GM21528 (cell line): ENCODE measurements at regions not wholly inside any gene's neighbourhood (a gene's known extent, or its start where the extent isn't known, plus 50 kb on each side); places are given as distances from the start of the nearest gene placed in this dataset.
"Not testable (repeated sequence)": the region's sequence is repeated elsewhere in the genome, so short reads cannot be mapped to it uniquely, and the experiment has no call there.

Source experiments
- ATAC-seq: cut with Tn5 transposase; IDR thresholded peaks from one replicate; pipeline ENCODE4 v1.9.1; 2021; ENCODE audit warnings: mild to moderate bottlenecking, moderate library complexity; ENCODE audit not compliant: unreplicated experiment, low FRiP score

- no peak for ATAC-seq
Measured at GRCh38 chr3:4897765-4898453, 81.3 kb upstream of the BHLHE40 start.

GRCh38 chr3:4898454-4899313 lies 80.6 kb upstream of the BHLHE40 start:
- ATAC-seq, result peak; percentile 95

- ATAC-seq, result no peak
Measured at GRCh38 chr3:4899710-4900109, 79.5 kb upstream of the BHLHE40 start.

GRCh38 chr3:4900298-4900697 lies 78.9 kb upstream of the BHLHE40 start:
- ATAC-seq, result no peak

GRCh38 chr3:4904811-4905695 lies 74.2 kb upstream of the BHLHE40 start:
- ATAC-seq, result no peak

GRCh38 chr3:4906107-4906621 lies 73.1 kb upstream of the BHLHE40 start:
- no peak for ATAC-seq

GRCh38 chr3:4907050-4907449 lies 72.2 kb upstream of the BHLHE40 start:
- ATAC-seq, result no peak

GRCh38 chr3:4907643-4908432 lies 71.4 kb upstream of the BHLHE40 start:
- ATAC-seq, result no peak

- ATAC-seq, result no peak
Measured at GRCh38 chr3:4908433-4909156, 70.6 kb upstream of the BHLHE40 start.

GRCh38 chr3:4914464-4914863 lies 64.8 kb upstream of the BHLHE40 start:
- no peak for ATAC-seq

GRCh38 chr3:4921589-4921988 lies 57.6 kb upstream of the BHLHE40 start:
- not testable (repeated sequence) for ATAC-seq

GRCh38 chr3:4926892-4927291 lies 52.3 kb upstream of the BHLHE40 start:
- ATAC-seq, result no peak

GRCh38 chr3:4928277-4928789 lies 50.9 kb upstream of the BHLHE40 start:
- no peak for ATAC-seq
